Keratinocyte (primary cell): ENCODE measurements at regions not wholly inside any gene's neighbourhood (a gene's known extent, or its start where the extent isn't known, plus 50 kb on each side); places are given as distances from the start of the nearest gene placed in this dataset.

Experiments used
- DNase-seq: peaks from one replicate; pipeline ENCODE4 v3.0.0-alpha.2; 2011; ENCODE audit warnings: low read depth, missing footprints, low spot score
- FAIRE-seq: peaks from 2 replicates; lab custom pipeline; 2011; peaks lifted over from hg19 to GRCh38; lab: Jason Lieb, UNC
- H2AFZ ChIP-seq: 2 replicates; pipeline ENCODE4 v1.6.0; 2012; ENCODE audit warnings: low read length, control low read depth, inconsistent platforms; ENCODE audit not compliant: control insufficient read depth
- H3K27ac ChIP-seq: 2 replicates; pipeline ENCODE4 v1.5.1; 2011; ENCODE audit warnings: low read length; ENCODE audit not compliant: control insufficient read depth, insufficient read depth
- H3K27me3 ChIP-seq: 3 replicates; pipeline ENCODE4 v1.6.0; 2011; ENCODE audit warnings: low read length; ENCODE audit not compliant: control insufficient read depth, insufficient read depth; ENCODE audit errors: extremely low read depth
- H3K36me3 ChIP-seq, 2 experiments: 2 replicates in 1 of 2; 3 replicates in 1 of 2; pipeline ENCODE4 v1.5.1; 2011; ENCODE audit warnings: low read length in 2 of 2, mild to moderate bottlenecking in 1 of 2; ENCODE audit not compliant: control insufficient read depth in 2 of 2, insufficient read depth in 2 of 2; ENCODE audit errors: extremely low read depth in 1 of 2
- H3K4me1 ChIP-seq: 3 replicates; pipeline ENCODE4 v1.5.1; 2011; ENCODE audit warnings: low read length; ENCODE audit not compliant: control insufficient read depth, insufficient read depth; ENCODE audit errors: extremely low read depth
- H3K4me2 ChIP-seq: 3 replicates; pipeline ENCODE4 v1.6.0; 2011; ENCODE audit warnings: low read depth, low read length; ENCODE audit not compliant: control insufficient read depth, insufficient read depth; ENCODE audit errors: extremely low read depth
- H3K4me3 ChIP-seq, 3 experiments: fragments of 200-600 bp in 1 of 3; sonication (generic) in 1 of 3; 2 replicates in 2 of 3; 3 replicates in 1 of 3; pipeline ENCODE4 v1.5.1; 2011 to 2016; ENCODE audit warnings: low read length in 3 of 3, mild to moderate bottlenecking in 3 of 3, control low read depth in 2 of 3, inconsistent platforms in 1 of 3, low read depth in 1 of 3, mixed read lengths in 1 of 3, mixed run types in 1 of 3, moderate library complexity in 1 of 3; ENCODE audit not compliant: control insufficient read depth in 2 of 3, insufficient read depth in 2 of 3; ENCODE audit errors: extremely low read depth in 1 of 3
- H3K79me2 ChIP-seq: 2 replicates; pipeline ENCODE4 v1.6.0; 2012; ENCODE audit warnings: low read length; ENCODE audit not compliant: control insufficient read depth, insufficient read depth
- H3K9ac ChIP-seq: 3 replicates; pipeline ENCODE4 v1.6.0; 2011; ENCODE audit warnings: low read length; ENCODE audit not compliant: control insufficient read depth, insufficient read depth; ENCODE audit errors: extremely low read depth
- H3K9me1 ChIP-seq: 3 replicates; pipeline ENCODE4 v1.6.0; 2011; ENCODE audit warnings: low read length; ENCODE audit not compliant: control insufficient read depth, insufficient read depth; ENCODE audit errors: extremely low read depth
- H3K9me3 ChIP-seq: 2 replicates; pipeline ENCODE4 v1.5.1; 2012; ENCODE audit warnings: low read depth, low read length; ENCODE audit not compliant: control insufficient read depth
- H4K20me1 ChIP-seq: 3 replicates; pipeline ENCODE4 v1.6.0; 2011; ENCODE audit warnings: low read length; ENCODE audit not compliant: control insufficient read depth, insufficient read depth; ENCODE audit errors: extremely low read depth
- CTCF ChIP-seq, 3 experiments: IDR thresholded peaks in 1 of 3; conservative IDR thresholded peaks in 1 of 3; optimal IDR thresholded peaks in 1 of 3; 2 replicates in 2 of 3; 3 replicates in 1 of 3; pipeline versions ENCODE3 to v1.5.1; 2011; ENCODE audit warnings: low read length in 3 of 3, mild to moderate bottlenecking in 3 of 3, moderate library complexity in 2 of 3, control low read depth in 1 of 3, inconsistent platforms in 1 of 3; ENCODE audit not compliant: insufficient read depth in 2 of 3; ENCODE audit errors: extremely low read depth in 1 of 3
- EZH2 ChIP-seq: IDR thresholded peaks from one replicate; pipeline ENCODE4 v1.6.1; 2012; ENCODE audit warnings: inconsistent platforms, mild to moderate bottlenecking, low read length, moderate library complexity
- dilution Hi-C: fragments of 300-500 bp; cut with MboI; formaldehyde crosslinking; loops from one replicate; pipeline ENCODE4 v1.7.0; 2020; ENCODE audit warnings: low sequenced_read_pairs; ENCODE audit not compliant: extremely low pct_ligation_motif_present

DNA sequence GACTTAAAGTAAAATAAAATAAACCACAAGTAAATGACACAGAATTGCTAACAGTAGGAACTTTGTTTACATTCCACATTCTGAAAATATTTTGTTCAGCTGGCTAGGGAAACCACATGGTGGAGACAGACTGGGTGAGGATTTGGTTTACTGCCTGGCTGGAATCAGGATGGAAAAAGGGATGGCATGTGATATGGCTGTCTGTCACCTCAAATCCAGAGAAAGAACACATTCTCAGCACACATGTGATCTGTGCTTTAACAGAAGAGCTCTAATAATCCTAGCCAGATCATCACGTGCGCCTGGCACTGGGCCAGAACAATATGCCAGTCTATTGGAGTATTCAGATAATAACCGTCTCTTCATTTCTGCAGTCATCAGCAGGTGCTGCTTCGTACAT lies 90.9 kb upstream of the PIP4K2A start:
- no peaks in the 10 kb centered on the region for H4K20me1 ChIP-seq
- TF ChIP-seq CTCF (optimal IDR thresholded peaks at IDR 0.05 in 1 of 3, IDR thresholded peaks at IDR 0.05 in 1 of 3, conservative IDR thresholded peaks at IDR 0.05 in 1 of 3; ENCODE audit: extremely low read depth in 1 of 3, insufficient read depth in 2 of 3, low read length in 3 of 3) (peak in 1 of 3 experiments; percentile 13), EZH2 (no peak)
- H3K36me3 ChIP-seq: no peaks in the 10 kb centered on the region
- no peak overlapping the region for H3K4me3 ChIP-seq
- FAIRE-seq (peak; percentile 5), DNase-seq (no peak)
- H3K9me3 ChIP-seq: no peaks in the 10 kb centered on the region
- no peak overlapping the region for H3K27ac ChIP-seq
- no peak overlapping the region for H3K4me2 ChIP-seq
- dilution Hi-C loops: no loop called here
- no peaks in the 10 kb centered on the region for H3K79me2 ChIP-seq
- H3K9ac ChIP-seq: no peak overlapping the region
- no peak overlapping the region for H2AFZ ChIP-seq
- no peaks in the 10 kb centered on the region for H3K27me3 ChIP-seq
- H3K9me1 ChIP-seq: no peaks in the 10 kb centered on the region
- H3K4me1 ChIP-seq: peaks cover 8% of the 10 kb centered on the region

DNA sequence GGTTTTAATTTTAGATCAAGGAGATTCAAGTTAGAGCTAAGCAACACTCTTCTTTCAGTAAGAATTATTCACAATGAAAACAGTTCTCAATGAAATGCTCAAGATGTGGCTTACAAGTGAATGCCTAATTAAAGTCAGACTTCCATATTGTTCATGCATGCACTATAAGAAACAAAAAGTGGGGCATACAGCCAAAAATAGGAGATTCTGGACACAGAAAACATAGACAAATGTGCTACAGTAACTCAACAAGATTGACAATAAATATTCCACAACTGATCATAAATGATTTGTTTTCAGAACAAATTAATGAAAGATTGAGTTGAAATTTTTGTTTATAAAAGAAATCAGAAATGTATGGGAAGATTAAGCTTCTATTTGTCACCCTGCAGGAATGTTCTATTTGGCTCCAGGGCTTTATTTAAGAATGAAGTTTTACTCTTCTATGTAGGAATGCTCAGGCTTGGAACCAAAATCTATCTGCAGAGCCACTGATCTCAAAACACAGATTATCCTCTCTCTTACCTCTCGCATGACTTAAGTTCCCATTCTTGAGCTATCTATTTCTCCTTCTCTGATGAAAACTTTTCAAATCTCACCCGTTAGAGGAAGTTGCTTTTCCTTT lies 89.0 kb upstream of the PIP4K2A start:
- no peaks in the 10 kb centered on the region for H3K36me3 ChIP-seq
- H3K9ac ChIP-seq: no peak overlapping the region
- H3K27ac ChIP-seq: no peak overlapping the region
- H3K27me3 ChIP-seq: no peaks in the 10 kb centered on the region
- no peak for TF ChIP-seq EZH2
- no peak for TF ChIP-seq CTCF (optimal IDR thresholded peaks at IDR 0.05 in 1 of 3, IDR thresholded peaks at IDR 0.05 in 1 of 3, conservative IDR thresholded peaks at IDR 0.05 in 1 of 3; ENCODE audit: extremely low read depth in 1 of 3, insufficient read depth in 2 of 3, low read length in 3 of 3)
- H3K79me2 ChIP-seq: no peaks in the 10 kb centered on the region
- FAIRE-seq (no peak), DNase-seq (no peak)
- no peaks in the 10 kb centered on the region for H4K20me1 ChIP-seq
- H3K9me1 ChIP-seq: no peaks in the 10 kb centered on the region
- peaks cover 8% of the 10 kb centered on the region for H3K4me1 ChIP-seq
- H3K9me3 ChIP-seq: no peaks in the 10 kb centered on the region
- no peak overlapping the region for H3K4me2 ChIP-seq
- no peak overlapping the region for H3K4me3 ChIP-seq
- H2AFZ ChIP-seq: no peak overlapping the region
- dilution Hi-C loops: no loop called here
